Liver (tissue), 8 donors: ENCODE measurements at regions not wholly inside any gene's neighbourhood (a gene's known extent, or its start where the extent isn't known, plus 50 kb on each side); places are given as distances from the start of the nearest gene placed in this dataset.

Source experiments
- DNase-seq: peaks from one replicate; pipeline ENCODE4 v3.0.0-alpha.2; 2017; ENCODE audit warnings: low spot score
- H3K27ac ChIP-seq, 2 donors: one replicate each; pipeline ENCODE4 v1.7.0; 2013; ENCODE audit warnings: inconsistent platforms in 2 of 2, low read length in 2 of 2, control low read depth in 1 of 2, low read depth in 1 of 2, mild to moderate bottlenecking in 1 of 2
- H3K27me3 ChIP-seq, 4 donors: one replicate each; pipeline versions ENCODE4 v1.6.1 to v1.7.0; 2013; ENCODE audit warnings: low read length in 3 of 4, inconsistent platforms in 1 of 4, mild to moderate bottlenecking in 1 of 4, moderate library complexity in 1 of 4; ENCODE audit not compliant: control insufficient read depth in 4 of 4, insufficient read depth in 4 of 4
- H3K36me3 ChIP-seq, 4 donors: one replicate each; pipeline versions ENCODE4 v1.6.1 to v1.7.0; 2013; ENCODE audit warnings: low read length in 3 of 4, mild to moderate bottlenecking in 3 of 4, low read depth in 1 of 4, moderate library complexity in 1 of 4; ENCODE audit not compliant: control insufficient read depth in 4 of 4, insufficient read depth in 3 of 4
- H3K4me1 ChIP-seq, 4 donors: one replicate each; pipeline versions ENCODE4 v1.6.1 to v1.7.0; 2013; ENCODE audit warnings: low read length in 3 of 4, mild to moderate bottlenecking in 3 of 4, moderate library complexity in 1 of 4; ENCODE audit not compliant: control insufficient read depth in 4 of 4, insufficient read depth in 4 of 4
- H3K4me3 ChIP-seq, 3 donors: one replicate each; pipeline versions ENCODE4 v1.6.1 to v1.7.0; 2013; ENCODE audit warnings: low read length in 3 of 3, control low read depth in 1 of 3, low read depth in 1 of 3, mild to moderate bottlenecking in 1 of 3
- H3K9ac ChIP-seq, 2 donors: one replicate each; pipeline ENCODE4 v1.7.0; 2013; ENCODE audit warnings: low read length in 2 of 2, mild to moderate bottlenecking in 2 of 2, moderate library complexity in 2 of 2, control low read depth in 1 of 2, low read depth in 1 of 2
- H3K9me3 ChIP-seq, 4 donors: one replicate each; pipeline versions ENCODE4 v1.6.1 to v1.7.0; 2013; ENCODE audit warnings: low read length in 3 of 4; ENCODE audit not compliant: control insufficient read depth in 4 of 4
- EGR1 ChIP-seq, 2 donors: IDR thresholded peaks; 2 replicates each; pipeline ENCODE4 v1.6.1; 2016 to 2018; ENCODE audit warnings: antibody characterized with exemption in 2 of 2, low read depth in 2 of 2
- FOXA1 ChIP-seq: IDR thresholded peaks from 2 replicates; pipeline ENCODE4 v1.6.1; 2016; ENCODE audit warnings: antibody characterized with exemption
- FOXA2 ChIP-seq: IDR thresholded peaks from 2 replicates; pipeline ENCODE4 v1.6.1; 2016; ENCODE audit warnings: antibody characterized with exemption
- GABPA ChIP-seq, 2 donors: IDR thresholded peaks in 1 of 2; conservative IDR thresholded peaks in 1 of 2; 2 replicates each; pipeline ENCODE4 v1.6.1; 2016; ENCODE audit warnings: antibody characterized with exemption in 2 of 2, mild to moderate bottlenecking in 1 of 2, moderate library complexity in 1 of 2
- HNF4A ChIP-seq, 2 donors: conservative IDR thresholded peaks; 2 replicates each; pipeline ENCODE4 v1.6.1; 2016; ENCODE audit warnings: antibody characterized with exemption in 2 of 2, mild to moderate bottlenecking in 2 of 2
- HNF4G ChIP-seq: IDR thresholded peaks from 2 replicates; pipeline ENCODE4 v1.6.1; 2016; ENCODE audit warnings: antibody characterized with exemption
- JUND ChIP-seq, 2 donors: IDR thresholded peaks; 2 replicates each; pipeline ENCODE4 v1.6.1; 2016; ENCODE audit warnings: antibody characterized with exemption in 2 of 2
- NR2F2 ChIP-seq: IDR thresholded peaks from 2 replicates; pipeline ENCODE4 v1.6.1; 2016; ENCODE audit warnings: antibody characterized with exemption
- RAD21 ChIP-seq, 2 donors: IDR thresholded peaks; 2 replicates each; pipeline ENCODE4 v1.6.1; 2016; ENCODE audit warnings: antibody characterized with exemption in 2 of 2, mild to moderate bottlenecking in 2 of 2
- REST ChIP-seq: IDR thresholded peaks from 2 replicates; pipeline ENCODE4 v1.6.1; 2016; ENCODE audit warnings: antibody characterized with exemption, mild to moderate bottlenecking
- RXRA ChIP-seq, 2 donors: IDR thresholded peaks; 2 replicates each; pipeline ENCODE4 v1.6.1; 2017 to 2018; ENCODE audit warnings: antibody characterized with exemption in 2 of 2, mild to moderate bottlenecking in 1 of 2
- SP1 ChIP-seq: IDR thresholded peaks from 2 replicates; pipeline ENCODE4 v1.6.1; 2018; ENCODE audit warnings: antibody characterized with exemption, mild to moderate bottlenecking
- TAF1 ChIP-seq: conservative IDR thresholded peaks from 2 replicates; pipeline ENCODE4 v1.6.1; 2016; ENCODE audit warnings: antibody characterized with exemption, mild to moderate bottlenecking
- YY1 ChIP-seq: IDR thresholded peaks from 2 replicates; pipeline ENCODE4 v1.6.1; 2016; ENCODE audit warnings: antibody characterized with exemption, mild to moderate bottlenecking
- WGBS: extraction: QIAGEN DNeasy Blood & Tissue Kit; methylation state at CpG from one replicate; pipeline ENCODE4 v1.1.7; 2013; 5-methylcytosine and 5-hydroxymethylcytosine counted together
- TF ChIP-seq, protein P1 (sequence below): fragments of 150-350 bp; IDR thresholded peaks from 2 replicates; pipeline ENCODE4 v1.5.1; 2017; ENCODE audit warnings: improper control_type of control experiment, low read depth, low read length; ENCODE audit not compliant: missing input control
- TF ChIP-seq, protein P2 (sequence below): IDR thresholded peaks from 2 replicates; pipeline ENCODE4 v1.6.1; 2016; ENCODE audit warnings: antibody characterized with exemption
- TF ChIP-seq, protein P3 (sequence below): IDR thresholded peaks from 2 replicates; pipeline ENCODE4 v1.6.1; 2016; ENCODE audit warnings: antibody characterized with exemption
- TF ChIP-seq, protein P4 (sequence below): IDR thresholded peaks from 2 replicates; pipeline ENCODE4 v1.6.1; 2016; ENCODE audit warnings: antibody characterized with exemption
- donor health status: healthy.
- donor health status: healthy.
- donor health status: healthy.
- donor health status: healthy.
- donor health status: healthy.

DNA sequence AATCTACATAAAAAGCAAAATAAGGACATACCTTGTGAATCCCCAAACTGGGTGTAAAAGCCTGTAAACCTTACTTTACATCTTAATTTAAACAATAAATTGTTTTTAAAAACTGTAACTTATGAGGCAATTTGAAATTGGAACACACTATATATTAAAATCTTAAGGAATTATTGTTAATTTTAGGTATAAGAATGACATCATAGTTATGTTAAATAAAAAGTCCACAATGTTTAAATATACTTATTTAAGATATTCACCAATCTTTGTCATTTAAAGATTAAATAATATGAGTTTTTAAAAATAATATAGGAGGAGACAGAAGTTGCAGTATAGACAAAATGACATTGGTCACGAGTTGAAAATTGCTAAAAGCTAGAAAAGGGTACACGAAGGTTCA lies 621.9 kb upstream of the POU3F2 start:
- DNase-seq: no peak
- Histone ChIP-seq H3K36me3 (no peaks in the 10 kb centered on the region), H3K9ac (no peak overlapping the region), H3K27ac (no peak overlapping the region), H3K27me3 (no peaks in the 10 kb centered on the region), H3K4me3 (no peak overlapping the region), H3K4me1 (no peaks in the 10 kb centered on the region), H3K9me3 (no peaks in the 10 kb centered on the region)
- WGBS: 57% methylated on average over 2 of the region's 2 CpGs
- no peak for TF ChIP-seq TAF1
- no peak for TF ChIP-seq NR2F2
- TF ChIP-seq, protein P1, sequence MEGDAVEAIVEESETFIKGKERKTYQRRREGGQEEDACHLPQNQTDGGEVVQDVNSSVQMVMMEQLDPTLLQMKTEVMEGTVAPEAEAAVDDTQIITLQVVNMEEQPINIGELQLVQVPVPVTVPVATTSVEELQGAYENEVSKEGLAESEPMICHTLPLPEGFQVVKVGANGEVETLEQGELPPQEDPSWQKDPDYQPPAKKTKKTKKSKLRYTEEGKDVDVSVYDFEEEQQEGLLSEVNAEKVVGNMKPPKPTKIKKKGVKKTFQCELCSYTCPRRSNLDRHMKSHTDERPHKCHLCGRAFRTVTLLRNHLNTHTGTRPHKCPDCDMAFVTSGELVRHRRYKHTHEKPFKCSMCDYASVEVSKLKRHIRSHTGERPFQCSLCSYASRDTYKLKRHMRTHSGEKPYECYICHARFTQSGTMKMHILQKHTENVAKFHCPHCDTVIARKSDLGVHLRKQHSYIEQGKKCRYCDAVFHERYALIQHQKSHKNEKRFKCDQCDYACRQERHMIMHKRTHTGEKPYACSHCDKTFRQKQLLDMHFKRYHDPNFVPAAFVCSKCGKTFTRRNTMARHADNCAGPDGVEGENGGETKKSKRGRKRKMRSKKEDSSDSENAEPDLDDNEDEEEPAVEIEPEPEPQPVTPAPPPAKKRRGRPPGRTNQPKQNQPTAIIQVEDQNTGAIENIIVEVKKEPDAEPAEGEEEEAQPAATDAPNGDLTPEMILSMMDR: no peak
- TF ChIP-seq, protein P2, sequence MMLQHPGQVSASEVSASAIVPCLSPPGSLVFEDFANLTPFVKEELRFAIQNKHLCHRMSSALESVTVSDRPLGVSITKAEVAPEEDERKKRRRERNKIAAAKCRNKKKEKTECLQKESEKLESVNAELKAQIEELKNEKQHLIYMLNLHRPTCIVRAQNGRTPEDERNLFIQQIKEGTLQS: no peak
- no peak for TF ChIP-seq REST
- TF ChIP-seq RXRA (IDR thresholded peaks at IDR 0.05): no peak
- TF ChIP-seq FOXA1: no peak
- TF ChIP-seq SP1: no peak
- TF ChIP-seq, protein P3, sequence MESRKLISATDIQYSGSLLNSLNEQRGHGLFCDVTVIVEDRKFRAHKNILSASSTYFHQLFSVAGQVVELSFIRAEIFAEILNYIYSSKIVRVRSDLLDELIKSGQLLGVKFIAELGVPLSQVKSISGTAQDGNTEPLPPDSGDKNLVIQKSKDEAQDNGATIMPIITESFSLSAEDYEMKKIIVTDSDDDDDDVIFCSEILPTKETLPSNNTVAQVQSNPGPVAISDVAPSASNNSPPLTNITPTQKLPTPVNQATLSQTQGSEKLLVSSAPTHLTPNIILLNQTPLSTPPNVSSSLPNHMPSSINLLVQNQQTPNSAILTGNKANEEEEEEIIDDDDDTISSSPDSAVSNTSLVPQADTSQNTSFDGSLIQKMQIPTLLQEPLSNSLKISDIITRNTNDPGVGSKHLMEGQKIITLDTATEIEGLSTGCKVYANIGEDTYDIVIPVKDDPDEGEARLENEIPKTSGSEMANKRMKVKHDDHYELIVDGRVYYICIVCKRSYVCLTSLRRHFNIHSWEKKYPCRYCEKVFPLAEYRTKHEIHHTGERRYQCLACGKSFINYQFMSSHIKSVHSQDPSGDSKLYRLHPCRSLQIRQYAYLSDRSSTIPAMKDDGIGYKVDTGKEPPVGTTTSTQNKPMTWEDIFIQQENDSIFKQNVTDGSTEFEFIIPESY: no peak

GRCh38 chr6:98215531-98215930 lies 618.8 kb upstream of the POU3F2 start:
- Histone ChIP-seq H3K27me3 (no peaks in the 10 kb centered on the region), H3K9me3 (no peaks in the 10 kb centered on the region), H3K4me1 (no peaks in the 10 kb centered on the region), H3K9ac (no peak overlapping the region), H3K36me3 (no peaks in the 10 kb centered on the region), H3K4me3 (no peak overlapping the region), H3K27ac (no peak overlapping the region)
- DNase-seq: no peak
- TF ChIP-seq FOXA1 (no peak), SP1 (no peak), GABPA (IDR thresholded peaks at IDR 0.05 in 1 of 2, conservative IDR thresholded peaks at IDR 0.05 in 1 of 2) (no peak), JUND (IDR thresholded peaks at IDR 0.05) (no peak), HNF4A (conservative IDR thresholded peaks at IDR 0.05) (no peak), NR2F2 (no peak), RAD21 (IDR thresholded peaks at IDR 0.05) (no peak), RXRA (IDR thresholded peaks at IDR 0.05) (no peak), FOXA2 (no peak), YY1 (no peak), TAF1 (no peak), EGR1 (IDR thresholded peaks at IDR 0.05; ENCODE audit: low read depth in 2 of 2) (no peak), HNF4G (no peak), REST (no peak)
- TF ChIP-seq, protein P4, sequence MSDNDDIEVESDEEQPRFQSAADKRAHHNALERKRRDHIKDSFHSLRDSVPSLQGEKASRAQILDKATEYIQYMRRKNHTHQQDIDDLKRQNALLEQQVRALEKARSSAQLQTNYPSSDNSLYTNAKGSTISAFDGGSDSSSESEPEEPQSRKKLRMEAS: no peak
- TF ChIP-seq, protein P1: no peak
- TF ChIP-seq, protein P2: no peak
